OCI-LY1 (cell line): ENCODE measurements at regions not wholly inside any gene's neighbourhood (a gene's known extent, or its start where the extent isn't known, plus 50 kb on each side); places are given as distances from the start of the nearest gene placed in this dataset.

Source experiments
- EZH2 ChIP-seq: fragments of 200-600 bp; sonication (generic), shearing (Covaris generic); IDR thresholded peaks from 2 replicates; pipeline ENCODE4 v1.8.0; 2017; ENCODE audit warnings: borderline replicate concordance, mixed run types, mild to moderate bottlenecking, antibody characterized with exemption, low read length, moderate library complexity, mixed read lengths
- TF ChIP-seq, protein P1 (sequence below): fragments of 200-600 bp; sonication (generic), shearing (Covaris generic); IDR thresholded peaks from 2 replicates; pipeline ENCODE4 v1.5.1; 2017; ENCODE audit warnings: mild to moderate bottlenecking, antibody characterized with exemption, low read length, moderate library complexity, mixed read lengths

DNA sequence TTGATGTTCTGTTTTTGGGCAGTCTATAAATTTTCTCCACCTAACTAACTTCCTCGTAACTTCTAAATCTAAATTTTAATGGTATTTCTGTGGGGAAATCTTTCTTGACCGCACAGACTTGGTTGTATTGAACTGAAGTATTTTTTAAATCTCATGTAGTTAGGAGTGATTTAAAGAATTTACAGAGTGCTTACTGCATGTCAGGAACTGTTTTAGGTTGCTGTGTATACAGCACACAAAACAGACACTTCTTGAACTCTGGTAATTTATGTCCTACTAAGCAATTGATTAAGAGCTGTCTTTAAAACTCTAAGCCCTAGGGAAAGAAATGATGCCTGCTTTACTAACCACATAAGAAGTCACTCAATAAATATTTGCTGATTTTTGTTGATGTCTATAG lies 1350.2 kb downstream of the ZPLD1 start:
- TF ChIP-seq, protein P1, sequence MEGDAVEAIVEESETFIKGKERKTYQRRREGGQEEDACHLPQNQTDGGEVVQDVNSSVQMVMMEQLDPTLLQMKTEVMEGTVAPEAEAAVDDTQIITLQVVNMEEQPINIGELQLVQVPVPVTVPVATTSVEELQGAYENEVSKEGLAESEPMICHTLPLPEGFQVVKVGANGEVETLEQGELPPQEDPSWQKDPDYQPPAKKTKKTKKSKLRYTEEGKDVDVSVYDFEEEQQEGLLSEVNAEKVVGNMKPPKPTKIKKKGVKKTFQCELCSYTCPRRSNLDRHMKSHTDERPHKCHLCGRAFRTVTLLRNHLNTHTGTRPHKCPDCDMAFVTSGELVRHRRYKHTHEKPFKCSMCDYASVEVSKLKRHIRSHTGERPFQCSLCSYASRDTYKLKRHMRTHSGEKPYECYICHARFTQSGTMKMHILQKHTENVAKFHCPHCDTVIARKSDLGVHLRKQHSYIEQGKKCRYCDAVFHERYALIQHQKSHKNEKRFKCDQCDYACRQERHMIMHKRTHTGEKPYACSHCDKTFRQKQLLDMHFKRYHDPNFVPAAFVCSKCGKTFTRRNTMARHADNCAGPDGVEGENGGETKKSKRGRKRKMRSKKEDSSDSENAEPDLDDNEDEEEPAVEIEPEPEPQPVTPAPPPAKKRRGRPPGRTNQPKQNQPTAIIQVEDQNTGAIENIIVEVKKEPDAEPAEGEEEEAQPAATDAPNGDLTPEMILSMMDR: no peak
- no peak for TF ChIP-seq EZH2
